ENCODE measurements at regions not wholly inside any gene's neighbourhood (a gene's known extent, or its start where the extent isn't known, plus 50 kb on each side); places are given as distances from the start of the nearest gene placed in this dataset.

GRCh38 chr3:61315871-61316270 lies 64.6 kb upstream of the FHIT start:
- TF ChIP-seq EP300 (IDR thresholded peaks at IDR 0.05; ENCODE audit: low read depth) (no peak), POLR2A (IDR thresholded peaks at IDR 0.05) (no peak)
- TF ChIP-seq, protein P1, sequence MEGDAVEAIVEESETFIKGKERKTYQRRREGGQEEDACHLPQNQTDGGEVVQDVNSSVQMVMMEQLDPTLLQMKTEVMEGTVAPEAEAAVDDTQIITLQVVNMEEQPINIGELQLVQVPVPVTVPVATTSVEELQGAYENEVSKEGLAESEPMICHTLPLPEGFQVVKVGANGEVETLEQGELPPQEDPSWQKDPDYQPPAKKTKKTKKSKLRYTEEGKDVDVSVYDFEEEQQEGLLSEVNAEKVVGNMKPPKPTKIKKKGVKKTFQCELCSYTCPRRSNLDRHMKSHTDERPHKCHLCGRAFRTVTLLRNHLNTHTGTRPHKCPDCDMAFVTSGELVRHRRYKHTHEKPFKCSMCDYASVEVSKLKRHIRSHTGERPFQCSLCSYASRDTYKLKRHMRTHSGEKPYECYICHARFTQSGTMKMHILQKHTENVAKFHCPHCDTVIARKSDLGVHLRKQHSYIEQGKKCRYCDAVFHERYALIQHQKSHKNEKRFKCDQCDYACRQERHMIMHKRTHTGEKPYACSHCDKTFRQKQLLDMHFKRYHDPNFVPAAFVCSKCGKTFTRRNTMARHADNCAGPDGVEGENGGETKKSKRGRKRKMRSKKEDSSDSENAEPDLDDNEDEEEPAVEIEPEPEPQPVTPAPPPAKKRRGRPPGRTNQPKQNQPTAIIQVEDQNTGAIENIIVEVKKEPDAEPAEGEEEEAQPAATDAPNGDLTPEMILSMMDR (IDR thresholded peaks at IDR 0.05) = no peak

All from transverse colon (tissue), 3 donors.